ENCODE measurements at regions not wholly inside any gene's neighbourhood (a gene's known extent, or its start where the extent isn't known, plus 50 kb on each side); places are given as distances from the start of the nearest gene placed in this dataset.
A peak's percentile ranks its signal among the peaks of the same experiment; 100 is the strongest.

DNA sequence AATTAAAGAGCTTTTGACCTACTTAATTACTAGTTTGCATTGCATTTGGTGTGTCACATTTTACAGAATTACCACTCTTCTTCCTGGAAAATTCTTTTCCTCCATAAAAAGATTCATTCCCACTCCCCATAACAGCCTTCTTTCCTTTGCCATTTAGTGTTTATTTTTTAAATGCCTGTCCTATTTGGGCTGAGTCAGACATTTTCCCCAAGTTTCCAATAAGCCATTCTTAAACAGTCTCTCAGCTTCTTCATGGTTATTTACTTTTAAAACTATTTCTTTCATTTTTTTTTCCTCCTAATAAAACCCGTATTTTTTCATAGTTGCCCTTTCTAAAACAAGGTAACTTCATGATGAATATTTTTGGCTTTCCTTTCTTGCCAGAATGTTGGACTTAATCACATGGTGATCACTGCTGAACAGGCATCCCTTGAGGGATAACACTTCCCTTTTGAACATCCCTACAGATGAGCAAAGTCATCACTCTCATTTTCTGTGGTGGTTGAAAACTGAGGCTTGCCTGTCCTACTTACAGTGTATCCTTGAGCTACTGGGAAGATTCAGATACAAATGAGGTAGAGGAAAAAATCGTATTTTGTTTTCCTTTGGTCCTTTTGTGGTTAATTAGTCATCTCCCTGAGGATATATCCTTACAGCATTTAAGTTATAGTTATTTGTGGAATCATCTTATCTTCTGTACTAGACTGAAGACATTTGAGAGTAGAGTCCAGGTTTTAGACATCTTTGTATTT lies 520.5 kb upstream of the NR3C2 start:
- in situ Hi-C loops (cut with HindIII; ENCODE audit: low pct_ligation_motif_present, low sequenced_read_pairs): no loop called here
- Histone ChIP-seq H3K4me3 (ENCODE audit: low read depth, low read length) (no peak overlapping the region), H3K27me3 (replicated peaks) (no peaks in the 10 kb centered on the region), H3K36me3 (replicated peaks) (no peaks in the 10 kb centered on the region), H3K27ac (no peak overlapping the region)
- peak; percentile 13 for DNase-seq
- TF ChIP-seq, protein P1, sequence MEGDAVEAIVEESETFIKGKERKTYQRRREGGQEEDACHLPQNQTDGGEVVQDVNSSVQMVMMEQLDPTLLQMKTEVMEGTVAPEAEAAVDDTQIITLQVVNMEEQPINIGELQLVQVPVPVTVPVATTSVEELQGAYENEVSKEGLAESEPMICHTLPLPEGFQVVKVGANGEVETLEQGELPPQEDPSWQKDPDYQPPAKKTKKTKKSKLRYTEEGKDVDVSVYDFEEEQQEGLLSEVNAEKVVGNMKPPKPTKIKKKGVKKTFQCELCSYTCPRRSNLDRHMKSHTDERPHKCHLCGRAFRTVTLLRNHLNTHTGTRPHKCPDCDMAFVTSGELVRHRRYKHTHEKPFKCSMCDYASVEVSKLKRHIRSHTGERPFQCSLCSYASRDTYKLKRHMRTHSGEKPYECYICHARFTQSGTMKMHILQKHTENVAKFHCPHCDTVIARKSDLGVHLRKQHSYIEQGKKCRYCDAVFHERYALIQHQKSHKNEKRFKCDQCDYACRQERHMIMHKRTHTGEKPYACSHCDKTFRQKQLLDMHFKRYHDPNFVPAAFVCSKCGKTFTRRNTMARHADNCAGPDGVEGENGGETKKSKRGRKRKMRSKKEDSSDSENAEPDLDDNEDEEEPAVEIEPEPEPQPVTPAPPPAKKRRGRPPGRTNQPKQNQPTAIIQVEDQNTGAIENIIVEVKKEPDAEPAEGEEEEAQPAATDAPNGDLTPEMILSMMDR (IDR thresholded peaks at IDR 0.05; ENCODE audit: low read depth, low read length, missing control alignments): no peak

DNA sequence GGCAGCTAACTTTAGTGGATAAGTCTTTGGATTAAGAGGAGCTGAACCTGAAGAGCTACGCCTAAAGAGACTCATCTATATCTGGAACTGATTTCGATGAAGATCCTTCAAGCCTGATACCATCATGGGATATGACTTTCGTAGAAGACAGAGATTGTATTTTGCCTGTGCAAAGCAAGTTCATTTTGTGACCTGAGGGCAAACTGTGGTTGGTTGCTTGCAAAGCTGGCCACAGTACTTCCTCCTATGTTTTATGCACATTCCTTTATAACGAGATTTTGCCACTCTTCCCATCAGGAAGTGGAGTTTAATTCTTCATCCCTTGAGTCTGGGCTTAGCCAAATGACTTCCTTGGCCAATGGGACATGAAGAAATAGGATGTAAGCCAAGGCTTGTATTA lies 519.3 kb upstream of the NR3C2 start:
- H3K4me3 ChIP-seq (ENCODE audit: low read depth, low read length): no peak overlapping the region
- H3K27ac ChIP-seq: no peak overlapping the region
- DNase-seq: no peak
- TF ChIP-seq, protein P1 (IDR thresholded peaks at IDR 0.05; ENCODE audit: low read depth, low read length, missing control alignments): no peak
- H3K36me3 ChIP-seq (replicated peaks): no peaks in the 10 kb centered on the region
- no peaks in the 10 kb centered on the region for H3K27me3 ChIP-seq (replicated peaks)
- in situ Hi-C loops (cut with HindIII; ENCODE audit: low pct_ligation_motif_present, low sequenced_read_pairs): no loop called here

DNA sequence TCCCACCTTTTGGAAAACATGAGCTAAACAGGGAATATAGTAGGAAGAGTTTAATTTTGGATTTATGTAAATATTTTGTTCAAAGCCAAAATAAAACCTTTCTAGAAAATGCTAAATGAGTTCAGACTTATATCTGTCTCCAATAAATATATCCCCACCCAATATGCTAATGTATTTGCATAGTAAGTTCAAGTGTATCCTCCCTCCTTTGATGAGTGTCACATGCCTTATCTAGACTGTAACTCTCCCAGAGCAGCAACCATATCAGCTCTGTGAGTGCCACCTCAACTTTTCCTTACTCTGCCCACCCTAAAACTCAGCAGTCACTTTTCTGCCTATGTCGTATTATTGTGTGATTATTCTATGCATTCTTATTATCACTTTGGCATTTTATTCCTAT lies 516.1 kb upstream of the NR3C2 start:
- Histone ChIP-seq H3K27ac (no peak overlapping the region), H3K27me3 (replicated peaks) (no peaks in the 10 kb centered on the region), H3K36me3 (replicated peaks) (no peaks in the 10 kb centered on the region), H3K4me3 (ENCODE audit: low read depth, low read length) (no peak overlapping the region)
- DNase-seq: no peak
- TF ChIP-seq, protein P1 (IDR thresholded peaks at IDR 0.05; ENCODE audit: low read depth, low read length, missing control alignments): no peak
- in situ Hi-C loops (cut with HindIII; ENCODE audit: low pct_ligation_motif_present, low sequenced_read_pairs): no loop called here

DNA sequence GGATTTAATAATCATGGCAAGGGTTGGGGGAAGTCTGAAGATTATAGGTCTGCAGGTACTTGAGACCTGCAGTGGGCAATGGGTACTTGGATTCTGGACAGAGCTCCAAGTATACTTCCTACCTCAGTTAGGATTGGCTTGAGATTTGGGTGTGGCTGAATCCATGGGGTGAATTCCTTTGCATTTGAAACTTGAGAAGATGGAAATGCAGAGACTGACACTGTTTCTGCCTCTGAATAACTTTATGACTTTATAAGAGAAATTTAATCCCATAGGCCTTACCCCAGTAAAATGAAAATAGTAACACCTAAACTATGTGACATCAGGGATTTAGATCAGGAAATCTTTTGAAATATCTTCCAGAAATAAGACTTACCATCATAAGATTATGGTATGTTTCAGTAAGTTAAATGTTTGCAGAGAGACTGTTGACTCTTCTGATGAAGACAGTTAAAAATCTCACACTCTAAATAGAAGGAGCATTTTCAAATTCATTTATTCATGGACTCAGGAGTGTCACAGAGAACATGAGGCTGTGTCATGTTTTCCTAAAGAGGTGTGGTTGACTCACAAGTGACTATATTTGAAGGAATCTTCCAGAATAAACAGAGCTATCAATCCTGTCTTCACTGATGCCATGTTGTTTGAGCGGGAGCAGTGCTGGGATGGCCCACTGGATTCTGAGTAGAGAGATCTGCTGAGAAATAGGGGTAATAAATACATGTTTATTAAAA lies 513.5 kb upstream of the NR3C2 start:
- in situ Hi-C loops (cut with HindIII; ENCODE audit: low pct_ligation_motif_present, low sequenced_read_pairs): no loop called here
- Histone ChIP-seq H3K36me3 (replicated peaks) (no peaks in the 10 kb centered on the region), H3K27me3 (replicated peaks) (no peaks in the 10 kb centered on the region), H3K27ac (no peak overlapping the region), H3K4me3 (ENCODE audit: low read depth, low read length) (no peak overlapping the region)
- no peak for DNase-seq
- TF ChIP-seq, protein P1 (IDR thresholded peaks at IDR 0.05; ENCODE audit: low read depth, low read length, missing control alignments): no peak

DNA sequence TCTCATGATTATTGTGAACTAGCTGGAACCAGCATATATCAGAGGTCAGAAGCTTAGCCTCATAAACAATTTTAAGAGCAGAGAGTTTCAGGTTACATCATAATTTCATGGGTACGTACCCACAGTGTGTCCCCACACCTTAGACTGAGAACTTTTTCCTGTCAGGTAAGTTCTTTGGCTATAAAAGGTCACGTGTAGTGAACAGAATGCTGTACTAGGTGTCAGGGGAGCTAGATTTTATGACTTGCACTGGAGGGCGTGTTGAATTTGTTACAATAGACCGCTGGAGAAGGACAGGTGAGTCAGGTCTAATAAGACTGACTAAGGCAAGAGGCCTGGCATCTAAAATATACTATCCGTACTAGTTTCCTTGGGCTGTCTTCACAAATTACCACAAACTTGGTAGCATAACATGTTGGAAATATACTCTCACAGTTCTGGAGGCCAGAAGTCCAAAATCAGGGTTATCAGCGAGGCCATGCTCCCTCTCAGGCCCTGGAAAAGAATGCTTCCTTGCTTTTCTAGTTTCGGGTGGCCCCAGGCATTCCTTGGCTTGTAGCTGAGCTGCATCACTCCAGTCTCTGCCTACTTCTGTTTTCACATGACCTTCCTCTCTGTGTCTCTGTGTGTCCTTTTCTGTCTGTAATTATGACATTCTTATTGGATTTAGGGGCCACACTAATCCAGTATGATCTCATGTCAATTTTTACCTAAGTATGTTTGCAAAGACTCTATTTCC lies 512.0 kb upstream of the NR3C2 start:
- no peaks in the 10 kb centered on the region for H3K36me3 ChIP-seq (replicated peaks)
- no peak overlapping the region for H3K27ac ChIP-seq
- H3K4me3 ChIP-seq (ENCODE audit: low read depth, low read length): no peak overlapping the region
- no peaks in the 10 kb centered on the region for H3K27me3 ChIP-seq (replicated peaks)
- DNase-seq: no peak
- TF ChIP-seq, protein P1 (IDR thresholded peaks at IDR 0.05; ENCODE audit: low read depth, low read length, missing control alignments): no peak
- in situ Hi-C loops (cut with HindIII; ENCODE audit: low pct_ligation_motif_present, low sequenced_read_pairs): no loop called here

All from brain microvascular endothelial cell (primary cell).